Esophagus muscularis mucosa (tissue), 3 donors: ENCODE measurements at regions not wholly inside any gene's neighbourhood (a gene's known extent, or its start where the extent isn't known, plus 50 kb on each side); places are given as distances from the start of the nearest gene placed in this dataset.

ENCODE experiments used
- POLR2A ChIP-seq: fragments of 450-650 bp; IDR thresholded peaks from one replicate; pipeline ENCODE4 v1.6.1; 2017; ENCODE audit warnings: antibody characterized with exemption, moderate library complexity, mild to moderate bottlenecking, low read depth
- POLR2AphosphoS5 ChIP-seq, 2 donors: sonication (generic); formaldehyde crosslinking; IDR thresholded peaks; one replicate each; pipeline ENCODE4 v1.6.1; 2017; ENCODE audit warnings: antibody characterized with exemption in 2 of 2
- TF ChIP-seq, protein P1 (sequence below), 3 experiments: fragments of 200-600 bp in 2 of 3; fragments of 450-650 bp in 1 of 3; sonication (generic) in 2 of 3; IDR thresholded peaks; one replicate each; pipeline ENCODE4 v1.5.1; 2017 to 2019; ENCODE audit warnings: antibody characterized with exemption in 3 of 3, mild to moderate bottlenecking in 2 of 3, moderate library complexity in 1 of 3

DNA sequence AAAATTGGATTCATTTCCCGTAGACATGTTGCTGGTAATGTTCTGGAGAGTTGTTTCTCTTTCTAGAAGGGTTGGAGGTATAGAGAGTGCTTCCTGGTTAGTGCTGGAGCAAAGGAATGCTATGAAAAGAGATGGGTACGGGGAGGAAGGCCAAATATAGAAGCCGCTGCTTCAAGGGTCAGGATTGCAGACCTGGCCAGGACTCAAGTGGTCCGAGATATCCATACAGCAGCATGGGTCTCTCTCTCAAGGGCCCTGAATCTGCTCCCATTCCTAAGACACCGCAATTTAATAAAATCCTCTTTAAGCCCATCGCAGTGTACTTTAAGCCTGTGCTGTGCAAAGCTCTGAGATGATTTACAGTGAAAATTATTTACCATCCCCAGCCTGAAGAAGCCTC is 287.0 kb downstream of the FAM43A start:
- TF ChIP-seq, protein P1, sequence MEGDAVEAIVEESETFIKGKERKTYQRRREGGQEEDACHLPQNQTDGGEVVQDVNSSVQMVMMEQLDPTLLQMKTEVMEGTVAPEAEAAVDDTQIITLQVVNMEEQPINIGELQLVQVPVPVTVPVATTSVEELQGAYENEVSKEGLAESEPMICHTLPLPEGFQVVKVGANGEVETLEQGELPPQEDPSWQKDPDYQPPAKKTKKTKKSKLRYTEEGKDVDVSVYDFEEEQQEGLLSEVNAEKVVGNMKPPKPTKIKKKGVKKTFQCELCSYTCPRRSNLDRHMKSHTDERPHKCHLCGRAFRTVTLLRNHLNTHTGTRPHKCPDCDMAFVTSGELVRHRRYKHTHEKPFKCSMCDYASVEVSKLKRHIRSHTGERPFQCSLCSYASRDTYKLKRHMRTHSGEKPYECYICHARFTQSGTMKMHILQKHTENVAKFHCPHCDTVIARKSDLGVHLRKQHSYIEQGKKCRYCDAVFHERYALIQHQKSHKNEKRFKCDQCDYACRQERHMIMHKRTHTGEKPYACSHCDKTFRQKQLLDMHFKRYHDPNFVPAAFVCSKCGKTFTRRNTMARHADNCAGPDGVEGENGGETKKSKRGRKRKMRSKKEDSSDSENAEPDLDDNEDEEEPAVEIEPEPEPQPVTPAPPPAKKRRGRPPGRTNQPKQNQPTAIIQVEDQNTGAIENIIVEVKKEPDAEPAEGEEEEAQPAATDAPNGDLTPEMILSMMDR (IDR thresholded peaks at IDR 0.05): no peak
- TF ChIP-seq POLR2A (no peak), POLR2AphosphoS5 (IDR thresholded peaks at IDR 0.05) (no peak)
